ENCODE measurements at regions not wholly inside any gene's neighbourhood (a gene's known extent, or its start where the extent isn't known, plus 50 kb on each side); places are given as distances from the start of the nearest gene placed in this dataset.

DNA sequence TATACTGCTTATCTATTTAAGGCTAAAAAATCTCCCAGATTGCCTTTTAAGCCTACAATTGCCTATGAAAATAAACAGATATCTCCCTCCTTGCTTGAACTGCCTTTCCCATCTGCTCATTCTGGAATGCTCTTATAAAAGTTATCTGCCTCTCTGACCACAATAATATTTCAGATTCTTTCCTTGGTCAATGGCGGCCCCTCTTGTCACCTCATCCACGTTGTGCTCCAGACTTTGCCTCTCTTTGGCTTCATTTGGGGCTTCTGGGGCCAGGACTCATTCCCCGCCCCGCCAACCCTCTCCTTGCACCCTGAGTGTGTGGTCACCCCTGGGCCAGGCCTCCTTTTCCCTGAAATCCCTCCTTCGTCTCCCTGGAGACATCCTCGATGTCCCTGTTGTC is 110.0 kb upstream of the RPS23 start:
- TF ChIP-seq CTCF (IDR thresholded peaks at IDR 0.05 in 2 of 3, conservative IDR thresholded peaks at IDR 0.05 in 1 of 3; ENCODE audit: borderline replicate concordance in 1 of 3, insufficient read depth in 1 of 3, low read depth in 2 of 3, low read length in 2 of 3) (no peak), TCF7L2 (IDR thresholded peaks at IDR 0.05; ENCODE audit: borderline replicate concordance, extremely low read depth, insufficient read depth, insufficient read length) (no peak), POLR2AphosphoS5 (IDR thresholded peaks at IDR 0.05; ENCODE audit: low read depth, low read length) (no peak), EZH2 (IDR thresholded peaks at IDR 0.05) (no peak), YY1 (IDR thresholded peaks at IDR 0.05; ENCODE audit: extremely low read depth, insufficient replicate concordance, low read depth, low read length) (no peak), SRF (IDR thresholded peaks at IDR 0.05; ENCODE audit: low read depth) (no peak), SIN3A (IDR thresholded peaks at IDR 0.05; ENCODE audit: low read depth) (no peak), RAD21 (IDR thresholded peaks at IDR 0.05; ENCODE audit: low read depth) (no peak), EZH2phosphoT487 (IDR thresholded peaks at IDR 0.05; ENCODE audit: borderline replicate concordance) (no peak), POLR2A (IDR thresholded peaks at IDR 0.05; ENCODE audit: borderline replicate concordance, extremely low read depth, insufficient read depth, insufficient read length) (peak; percentile 19), CEBPB (IDR thresholded peaks at IDR 0.05; ENCODE audit: low read depth) (no peak), ATF3 (IDR thresholded peaks at IDR 0.05) (no peak)
